ENCODE measurements at regions not wholly inside any gene's neighbourhood (a gene's known extent, or its start where the extent isn't known, plus 50 kb on each side); places are given as distances from the start of the nearest gene placed in this dataset.

DNA sequence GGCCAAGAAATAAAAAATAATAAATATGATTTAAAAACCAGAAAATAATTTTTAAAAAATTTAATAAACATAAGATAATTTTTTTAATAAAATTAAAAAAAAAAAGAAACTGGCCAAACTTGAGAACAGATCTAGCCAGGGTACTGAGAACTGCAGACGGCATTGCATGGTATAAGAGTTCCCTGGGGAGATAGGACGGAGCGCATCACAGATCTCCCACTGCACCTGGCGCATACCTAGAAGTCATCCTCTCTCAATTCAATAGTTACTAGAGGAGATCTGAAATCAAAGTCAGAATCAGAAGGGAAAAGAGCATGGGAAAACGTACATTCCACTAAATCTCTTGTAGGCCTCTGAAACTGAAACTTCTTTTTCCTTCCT is 58.9 kb upstream of the BCL2L14 start:
- Histone ChIP-seq H3K9me3 (ENCODE audit: control insufficient read depth, insufficient read depth, low read depth, low read length) (no peaks in the 10 kb centered on the region), H3K27me3 (ENCODE audit: control insufficient read depth, insufficient read depth, low read length) (no peaks in the 10 kb centered on the region), H3K4me1 (ENCODE audit: control insufficient read depth, insufficient read depth, low read length) (no peaks in the 10 kb centered on the region), H3K36me3 (ENCODE audit: control insufficient read depth, insufficient read depth, low read length) (no peaks in the 10 kb centered on the region), H3K27ac (ENCODE audit: low read length) (no peak overlapping the region), H3K4me3 (ENCODE audit: low read depth in 2 of 2, low read length in 2 of 2) (no peak overlapping the region)
- ATAC-seq: no peak
- intact Hi-C loops (cut with micrococcal nuclease; ENCODE audit: unreplicated experiment) (no loop called here), in situ Hi-C loops (cut with HindIII; ENCODE audit: low pct_unique_long_range_greater_than_20kb, low sequenced_read_pairs) (no loop called here)
- BruUV-seq (replicated peaks): no TSS peak
- ChIA-PET CTCF (no interaction called here), POLR2A (no interaction called here)
- TF ChIP-seq SIN3A (IDR thresholded peaks at IDR 0.05; ENCODE audit: borderline replicate concordance, insufficient read depth, low read depth, low read length) (no peak), REST (IDR thresholded peaks at IDR 0.05; ENCODE audit: insufficient read depth in 1 of 2, low read depth in 2 of 2, low read length in 1 of 2) (no peak), POLR2AphosphoS5 (IDR thresholded peaks at IDR 0.05; ENCODE audit: low read depth, low read length) (no peak), TCF7L2 (IDR thresholded peaks at IDR 0.05; ENCODE audit: low read depth, low read length) (no peak)
- TF ChIP-seq, protein P1, sequence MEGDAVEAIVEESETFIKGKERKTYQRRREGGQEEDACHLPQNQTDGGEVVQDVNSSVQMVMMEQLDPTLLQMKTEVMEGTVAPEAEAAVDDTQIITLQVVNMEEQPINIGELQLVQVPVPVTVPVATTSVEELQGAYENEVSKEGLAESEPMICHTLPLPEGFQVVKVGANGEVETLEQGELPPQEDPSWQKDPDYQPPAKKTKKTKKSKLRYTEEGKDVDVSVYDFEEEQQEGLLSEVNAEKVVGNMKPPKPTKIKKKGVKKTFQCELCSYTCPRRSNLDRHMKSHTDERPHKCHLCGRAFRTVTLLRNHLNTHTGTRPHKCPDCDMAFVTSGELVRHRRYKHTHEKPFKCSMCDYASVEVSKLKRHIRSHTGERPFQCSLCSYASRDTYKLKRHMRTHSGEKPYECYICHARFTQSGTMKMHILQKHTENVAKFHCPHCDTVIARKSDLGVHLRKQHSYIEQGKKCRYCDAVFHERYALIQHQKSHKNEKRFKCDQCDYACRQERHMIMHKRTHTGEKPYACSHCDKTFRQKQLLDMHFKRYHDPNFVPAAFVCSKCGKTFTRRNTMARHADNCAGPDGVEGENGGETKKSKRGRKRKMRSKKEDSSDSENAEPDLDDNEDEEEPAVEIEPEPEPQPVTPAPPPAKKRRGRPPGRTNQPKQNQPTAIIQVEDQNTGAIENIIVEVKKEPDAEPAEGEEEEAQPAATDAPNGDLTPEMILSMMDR (IDR thresholded peaks at IDR 0.05): no peak
- no peak for DNase-seq (ENCODE audit: low read depth, low spot score)

GRCh38 chr12:12015073-12015685 is 55.6 kb upstream of the BCL2L14 start:
- intact Hi-C loops (cut with micrococcal nuclease; ENCODE audit: unreplicated experiment) (no loop called here), in situ Hi-C loops (cut with HindIII; ENCODE audit: low pct_unique_long_range_greater_than_20kb, low sequenced_read_pairs) (no loop called here)
- H3K36me3 ChIP-seq (ENCODE audit: control insufficient read depth, insufficient read depth, low read length): no peaks in the 10 kb centered on the region
- TF ChIP-seq SIN3A (IDR thresholded peaks at IDR 0.05; ENCODE audit: borderline replicate concordance, insufficient read depth, low read depth, low read length) (no peak), POLR2AphosphoS5 (IDR thresholded peaks at IDR 0.05; ENCODE audit: low read depth, low read length) (no peak), TCF7L2 (IDR thresholded peaks at IDR 0.05; ENCODE audit: low read depth, low read length) (no peak), REST (IDR thresholded peaks at IDR 0.05; ENCODE audit: insufficient read depth in 1 of 2, low read depth in 2 of 2, low read length in 1 of 2) (no peak)
- TF ChIP-seq, protein P1 (IDR thresholded peaks at IDR 0.05): no peak
- BruUV-seq (replicated peaks): no TSS peak
- H3K4me3 ChIP-seq (ENCODE audit: low read depth in 2 of 2, low read length in 2 of 2): no peak overlapping the region
- H3K27ac ChIP-seq (ENCODE audit: low read length): no peak overlapping the region
- no peaks in the 10 kb centered on the region for H3K9me3 ChIP-seq (ENCODE audit: control insufficient read depth, insufficient read depth, low read depth, low read length)
- ATAC-seq (no peak), DNase-seq (ENCODE audit: low read depth, low spot score) (no peak)
- H3K27me3 ChIP-seq (ENCODE audit: control insufficient read depth, insufficient read depth, low read length): no peaks in the 10 kb centered on the region
- POLR2A ChIA-PET: no interaction called here
- CTCF ChIA-PET: interaction anchor here (0.6 kb wide), 1 partner anchor 18 kb away, joined by 4 read pairs; no protein-coding TSS in a partner anchor
- H3K4me1 ChIP-seq (ENCODE audit: control insufficient read depth, insufficient read depth, low read length): no peaks in the 10 kb centered on the region

All from Panc1 (cell line).